Psoas muscle (tissue), 7 donors: ENCODE measurements at regions not wholly inside any gene's neighbourhood (a gene's known extent, or its start where the extent isn't known, plus 50 kb on each side); places are given as distances from the start of the nearest gene placed in this dataset.
"Not testable (repeated sequence)": the region's sequence is repeated elsewhere in the genome, so short reads cannot be mapped to it uniquely, and the experiment has no call there.

Experiments
- ATAC-seq, 4 donors: fragments of 200-7000 bp; cut with Tn5 transposase; one replicate each; pipeline ENCODE4 v1.9.1; 2020; ENCODE audit warnings: moderate library complexity in 3 of 4, mild to moderate bottlenecking in 2 of 4
- DNase-seq, 2 donors: peaks; one replicate each; pipeline ENCODE4 v3.0.0-alpha.2; 2020
- H3K27ac ChIP-seq: fragments of 200-600 bp; one replicate; pipeline ENCODE4 v1.8.0; 2022
- H3K27me3 ChIP-seq, 3 donors: fragments of 200-600 bp in 1 of 3; one replicate each; pipeline versions ENCODE4 v1.6.1 to v1.8.0; 2013 to 2022; ENCODE audit warnings: low read length in 2 of 3, mild to moderate bottlenecking in 2 of 3, moderate library complexity in 1 of 3; ENCODE audit not compliant: insufficient read depth in 3 of 3
- H3K36me3 ChIP-seq, 2 donors: fragments of 200-600 bp in 1 of 2; one replicate each; pipeline versions ENCODE4 v1.6.1 to v1.8.0; 2013 to 2022; ENCODE audit warnings: low read depth in 1 of 2, mild to moderate bottlenecking in 1 of 2, moderate library complexity in 1 of 2; ENCODE audit not compliant: insufficient read depth in 1 of 2
- H3K4me1 ChIP-seq: fragments of 200-600 bp; one replicate; pipeline ENCODE4 v1.8.0; 2022
- H3K4me3 ChIP-seq: fragments of 200-600 bp; one replicate; pipeline ENCODE4 v1.8.0; 2022; ENCODE audit warnings: mild to moderate bottlenecking
- H3K9me3 ChIP-seq: fragments of 200-600 bp; one replicate; pipeline ENCODE4 v1.8.0; 2022
- WGBS, 3 donors: extraction: QIAGEN DNeasy Blood & Tissue Kit; methylation state at CpG; one replicate each; pipeline versions ENCODE4 v1.1.6 to v1.1.7; 2013; 5-methylcytosine and 5-hydroxymethylcytosine counted together
- intact Hi-C, 2 donors: fragments of 100-400 bp; cut with DNase I; formaldehyde crosslinking; loops; one replicate each; pipeline versions ENCODE4 v1.11.0 to v1.14.2; 2022
- TF ChIP-seq, protein P1 (sequence below): fragments of 200-600 bp; IDR thresholded peaks from one replicate; pipeline ENCODE4 v1.8.0; 2022; ENCODE audit warnings: antibody characterized with exemption
- donor health status: healthy with polysubstance abuse.
- donor health status: DM: no; HTN: no; CAD: no; lungs with moderate emphysema.
- donor health status: Bipolar disorder and iron deficiency.
- donor health status: healthy.
- donor health status: DM: yes; HTN: yes; CAD: no.
- donor health status: DM: no; HTN: no; CAD: no.
- donor health status: DM: yes; HTN: yes; CAD: no.

DNA sequence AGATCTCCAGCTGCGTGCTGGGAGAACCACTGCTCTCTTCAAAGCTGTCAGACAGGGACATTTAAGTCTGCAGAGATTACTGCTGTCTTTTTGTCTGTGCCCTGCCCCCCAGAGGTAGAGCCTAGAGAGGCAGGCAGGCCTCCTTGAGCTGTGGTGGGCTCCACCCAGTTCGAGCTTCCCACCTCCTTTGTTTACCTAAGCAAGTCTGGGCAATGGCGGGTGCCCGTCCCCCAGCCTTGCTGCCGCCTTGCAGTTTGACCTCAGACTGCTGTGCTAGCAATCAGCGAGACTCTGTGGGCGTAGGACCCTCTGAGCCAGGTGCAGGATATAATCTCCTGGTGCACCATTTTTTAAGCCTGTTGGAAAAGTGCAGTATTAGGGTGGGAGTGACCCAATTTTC is 128.6 kb downstream of the ACTR3 start:
- ATAC-seq, DNase-seq, H3K27ac ChIP-seq, H3K4me1 ChIP-seq, H3K4me3 ChIP-seq, H3K36me3 ChIP-seq, H3K27me3 ChIP-seq, intact Hi-C loops, H3K9me3 ChIP-seq: not testable (repeated sequence)
- 84 to 86% (median 84%) methylated on average over 6 to 7 of the region's 7 CpGs for WGBS, 3 donors

- ATAC-seq (no peak), DNase-seq (no peak)
- H3K27me3 ChIP-seq = no peaks in the 10 kb centered on the region
- no peak overlapping the region for H3K4me3 ChIP-seq
- intact Hi-C loops = no loop called here
- H3K27ac ChIP-seq = no peak overlapping the region
- 62 to 63% (median 62%) methylated on average over 2 of the region's 2 CpGs for WGBS, 3 donors
- TF ChIP-seq, protein P1, sequence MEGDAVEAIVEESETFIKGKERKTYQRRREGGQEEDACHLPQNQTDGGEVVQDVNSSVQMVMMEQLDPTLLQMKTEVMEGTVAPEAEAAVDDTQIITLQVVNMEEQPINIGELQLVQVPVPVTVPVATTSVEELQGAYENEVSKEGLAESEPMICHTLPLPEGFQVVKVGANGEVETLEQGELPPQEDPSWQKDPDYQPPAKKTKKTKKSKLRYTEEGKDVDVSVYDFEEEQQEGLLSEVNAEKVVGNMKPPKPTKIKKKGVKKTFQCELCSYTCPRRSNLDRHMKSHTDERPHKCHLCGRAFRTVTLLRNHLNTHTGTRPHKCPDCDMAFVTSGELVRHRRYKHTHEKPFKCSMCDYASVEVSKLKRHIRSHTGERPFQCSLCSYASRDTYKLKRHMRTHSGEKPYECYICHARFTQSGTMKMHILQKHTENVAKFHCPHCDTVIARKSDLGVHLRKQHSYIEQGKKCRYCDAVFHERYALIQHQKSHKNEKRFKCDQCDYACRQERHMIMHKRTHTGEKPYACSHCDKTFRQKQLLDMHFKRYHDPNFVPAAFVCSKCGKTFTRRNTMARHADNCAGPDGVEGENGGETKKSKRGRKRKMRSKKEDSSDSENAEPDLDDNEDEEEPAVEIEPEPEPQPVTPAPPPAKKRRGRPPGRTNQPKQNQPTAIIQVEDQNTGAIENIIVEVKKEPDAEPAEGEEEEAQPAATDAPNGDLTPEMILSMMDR = no peak
- no peaks in the 10 kb centered on the region for H3K4me1 ChIP-seq
- no peaks in the 10 kb centered on the region for H3K9me3 ChIP-seq
- no peaks in the 10 kb centered on the region for H3K36me3 ChIP-seq
Measured at GRCh38 chr2:114020668-114021067, 130.8 kb downstream of the ACTR3 start.

DNA sequence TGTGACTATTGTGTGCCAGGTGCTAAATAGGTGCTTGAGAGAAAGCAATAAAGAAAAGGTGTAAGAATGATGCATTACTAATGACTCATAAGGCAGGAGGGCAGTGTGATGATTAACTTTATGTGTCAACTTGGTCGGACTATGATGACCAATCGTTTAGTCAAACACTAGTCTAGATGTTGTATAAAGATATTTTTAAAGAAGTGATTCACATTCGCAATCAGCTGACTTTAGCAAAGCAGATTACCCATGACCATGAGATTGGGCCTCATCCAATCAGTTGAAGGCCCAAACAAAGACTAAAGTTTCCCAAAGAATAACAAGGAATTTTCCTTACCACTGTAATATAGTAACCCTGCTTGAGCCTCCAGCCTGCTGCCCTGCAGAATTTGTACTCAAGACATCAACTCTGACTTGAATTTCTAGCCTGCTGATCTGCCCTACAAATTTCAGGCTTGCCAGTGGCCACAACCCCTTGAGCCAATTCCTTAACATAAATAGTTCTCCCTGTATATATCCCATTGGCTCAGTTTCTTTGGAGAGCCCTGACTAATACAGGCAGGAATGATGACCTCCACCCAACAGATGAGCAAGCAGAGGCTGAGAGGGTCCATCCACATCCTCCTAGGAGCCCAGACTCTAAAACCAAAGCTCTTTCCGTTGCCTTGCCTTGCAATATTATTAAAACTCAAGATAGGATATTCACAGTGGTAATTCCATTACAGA is 132.6 kb downstream of the ACTR3 start:
- no peak for DNase-seq
- Histone ChIP-seq H3K36me3 (no peaks in the 10 kb centered on the region), H3K4me3 (no peak overlapping the region), H3K9me3 (no peaks in the 10 kb centered on the region), H3K27me3 (no peaks in the 10 kb centered on the region), H3K27ac (no peak overlapping the region), H3K4me1 (no peaks in the 10 kb centered on the region)
- intact Hi-C loops = no loop called here
- 71 to 85% (median 78%) methylated on average over 4 of the region's 4 CpGs for WGBS, 3 donors
- ATAC-seq = no peak
- TF ChIP-seq, protein P1 = no peak

GRCh38 chr2:114024326-114024725 is 134.4 kb downstream of the ACTR3 start:
- Histone ChIP-seq H3K9me3 (no peaks in the 10 kb centered on the region), H3K4me3 (no peak overlapping the region), H3K36me3 (no peaks in the 10 kb centered on the region), H3K27ac (no peak overlapping the region), H3K4me1 (no peaks in the 10 kb centered on the region), H3K27me3 (peaks cover 0 to 2% (median 0%) of the 10 kb centered on the region in 3 donors)
- intact Hi-C loops = no loop called here
- no peak for ATAC-seq
- DNase-seq = no peak
- TF ChIP-seq, protein P1 = no peak
- 72 to 80% (median 75%) methylated on average over 6 of the region's 6 CpGs for WGBS, 3 donors

DNA sequence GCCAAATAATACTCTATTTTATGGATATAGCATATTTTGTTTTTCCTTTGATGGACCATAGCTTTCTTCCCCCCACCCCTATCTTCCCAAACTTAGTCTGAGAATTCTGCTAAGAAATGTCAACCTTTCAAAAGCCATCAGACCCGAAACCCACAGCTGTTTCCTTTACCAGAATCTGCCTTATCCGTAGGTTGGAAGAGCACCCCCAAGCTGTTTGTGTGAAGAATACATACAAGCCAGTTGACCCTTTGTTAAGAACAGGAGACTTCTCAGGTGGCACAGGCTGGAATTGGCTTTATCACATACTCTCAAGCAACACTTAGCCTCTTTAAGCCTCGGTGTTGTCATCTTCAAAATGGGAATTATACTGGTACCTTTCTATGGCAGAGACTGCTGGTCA is 135.1 kb downstream of the ACTR3 start:
- WGBS, 3 donors = 72 to 76% (median 76%) methylated on average over 3 of the region's 3 CpGs
- H3K36me3 ChIP-seq = no peaks in the 10 kb centered on the region
- DNase-seq = no peak

More for the DNA sequence above, 135.1 kb downstream of the ACTR3 start:
- H3K9me3 ChIP-seq = no peaks in the 10 kb centered on the region
- no peak overlapping the region for H3K4me3 ChIP-seq
- H3K27ac ChIP-seq = no peak overlapping the region
- intact Hi-C loops = no loop called here
- peaks cover 0 to 2% (median 0%) of the 10 kb centered on the region in 3 donors for H3K27me3 ChIP-seq
- TF ChIP-seq, protein P1 = no peak
- ATAC-seq = no peak
- H3K4me1 ChIP-seq = no peaks in the 10 kb centered on the region
